CD4-positive, alpha-beta T cell treated with Interleukin-10 for 1 hour (primary cell): ENCODE measurements at regions not wholly inside any gene's neighbourhood (a gene's known extent, or its start where the extent isn't known, plus 50 kb on each side); places are given as distances from the start of the nearest gene placed in this dataset.
"Not testable (repeated sequence)": the region's sequence is repeated elsewhere in the genome, so short reads cannot be mapped to it uniquely, and the experiment has no call there.

Experiments used
- DNase-seq: peaks from one replicate; pipeline ENCODE4 v3.0.0-alpha.2; 2020

DNA sequence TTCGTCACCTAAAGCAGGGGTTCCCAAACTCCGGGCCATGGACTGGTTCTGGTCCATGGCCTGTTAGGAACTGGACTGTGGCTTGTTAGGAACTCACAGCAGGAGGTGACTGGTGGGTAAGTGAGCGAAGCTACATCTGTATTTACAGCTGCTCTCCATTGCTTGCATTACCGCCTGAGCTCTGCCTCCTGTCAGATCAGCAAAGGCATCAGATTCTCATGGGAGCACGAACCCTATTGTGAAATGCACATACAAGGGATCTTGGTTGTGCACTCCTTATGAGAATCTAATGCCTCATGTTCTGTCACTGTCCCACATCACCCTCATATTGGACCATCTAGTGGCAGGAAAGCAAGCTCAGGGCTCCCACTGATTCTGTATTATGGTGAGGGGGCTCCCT is 217.0 kb downstream of the ZFP36L2 start:
- no peak for DNase-seq

- DNase-seq = no peak
Measured at GRCh38 chr2:43008388-43008787, 216.0 kb upstream of the HAAO start.

- no peak for DNase-seq
Measured at GRCh38 chr2:43007901-43008300, 215.5 kb upstream of the HAAO start.

GRCh38 chr2:43006834-43007543 is 214.6 kb upstream of the HAAO start:
- DNase-seq = no peak

GRCh38 chr2:43005975-43006833 is 213.8 kb upstream of the HAAO start:
- DNase-seq = no peak

GRCh38 chr2:43005245-43005974 is 213.0 kb upstream of the HAAO start:
- no peak for DNase-seq

DNA sequence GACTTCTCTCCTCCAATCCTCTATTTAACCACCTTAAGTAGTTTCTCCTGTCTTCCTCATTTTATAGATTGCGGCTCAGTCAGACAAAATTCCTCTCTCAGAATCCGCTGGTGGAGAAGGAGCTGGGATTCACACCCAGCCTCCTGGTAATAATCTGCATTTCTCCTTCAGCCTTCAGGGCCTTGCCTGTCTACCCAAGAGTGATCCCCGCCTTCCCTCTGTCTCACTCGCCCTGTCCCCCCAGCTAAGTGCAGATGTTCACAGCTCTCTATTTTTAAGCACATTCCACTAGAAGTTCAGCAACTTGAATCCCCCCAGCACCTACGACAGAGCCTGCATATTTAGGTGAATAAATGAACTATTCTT is 212.5 kb upstream of the HAAO start:
- no peak for DNase-seq

DNA sequence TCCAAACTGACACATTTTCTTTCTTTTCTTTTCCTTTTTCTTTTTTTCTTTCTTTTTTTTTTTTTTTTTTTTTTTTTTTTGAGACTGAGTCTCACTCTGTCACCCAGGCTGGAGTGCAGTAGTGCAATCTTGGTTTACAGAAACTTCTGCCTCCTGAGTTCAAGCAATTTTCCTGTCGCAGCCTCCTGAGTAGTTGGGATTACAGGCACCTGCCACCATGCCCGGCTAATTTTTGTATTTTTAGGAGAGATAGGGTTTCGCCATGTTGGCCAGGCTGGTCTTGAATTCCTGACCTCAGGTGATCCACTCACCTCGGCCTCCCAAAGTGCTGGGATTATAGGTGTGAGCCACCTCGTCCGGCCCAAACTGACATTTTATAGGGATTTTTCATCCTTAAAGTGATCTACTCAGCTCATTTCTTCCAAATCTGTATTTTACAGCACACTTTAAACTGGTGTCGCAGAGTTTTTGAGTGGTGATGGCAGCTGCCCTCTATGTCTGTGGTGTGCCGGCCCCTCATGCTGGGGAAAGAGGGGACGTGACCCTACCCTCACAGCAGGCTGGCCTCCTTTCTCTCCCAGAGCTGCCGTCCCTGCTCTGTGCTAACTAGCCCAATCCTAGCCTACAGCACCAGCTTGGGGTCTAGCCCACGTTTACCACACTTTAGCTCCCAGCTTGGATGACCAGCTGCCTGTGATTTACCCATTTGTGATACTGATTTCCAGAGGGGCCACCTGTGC is 211.9 kb upstream of the HAAO start:
- not testable (repeated sequence) for DNase-seq

GRCh38 chr2:43003702-43004101 is 211.3 kb upstream of the HAAO start:
- no peak for DNase-seq

GRCh38 chr2:43001787-43002468 is 209.5 kb upstream of the HAAO start:
- no peak for DNase-seq

DNA sequence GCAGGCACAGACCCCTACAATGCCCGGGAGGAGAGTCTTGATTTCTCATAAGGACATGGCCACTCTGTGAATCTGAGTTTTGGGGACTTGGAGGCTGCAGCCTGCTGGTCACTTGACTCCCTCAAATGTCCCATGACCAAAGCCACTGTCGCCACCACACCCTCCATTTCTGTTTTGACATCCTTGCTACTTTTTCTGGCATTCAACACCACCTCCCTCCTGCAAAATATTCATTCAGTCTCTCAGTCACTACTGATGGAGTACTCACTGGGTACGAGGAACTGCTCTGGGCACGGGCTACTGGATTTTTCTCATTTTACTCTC is 208.6 kb upstream of the HAAO start:
- no peak for DNase-seq

DNA sequence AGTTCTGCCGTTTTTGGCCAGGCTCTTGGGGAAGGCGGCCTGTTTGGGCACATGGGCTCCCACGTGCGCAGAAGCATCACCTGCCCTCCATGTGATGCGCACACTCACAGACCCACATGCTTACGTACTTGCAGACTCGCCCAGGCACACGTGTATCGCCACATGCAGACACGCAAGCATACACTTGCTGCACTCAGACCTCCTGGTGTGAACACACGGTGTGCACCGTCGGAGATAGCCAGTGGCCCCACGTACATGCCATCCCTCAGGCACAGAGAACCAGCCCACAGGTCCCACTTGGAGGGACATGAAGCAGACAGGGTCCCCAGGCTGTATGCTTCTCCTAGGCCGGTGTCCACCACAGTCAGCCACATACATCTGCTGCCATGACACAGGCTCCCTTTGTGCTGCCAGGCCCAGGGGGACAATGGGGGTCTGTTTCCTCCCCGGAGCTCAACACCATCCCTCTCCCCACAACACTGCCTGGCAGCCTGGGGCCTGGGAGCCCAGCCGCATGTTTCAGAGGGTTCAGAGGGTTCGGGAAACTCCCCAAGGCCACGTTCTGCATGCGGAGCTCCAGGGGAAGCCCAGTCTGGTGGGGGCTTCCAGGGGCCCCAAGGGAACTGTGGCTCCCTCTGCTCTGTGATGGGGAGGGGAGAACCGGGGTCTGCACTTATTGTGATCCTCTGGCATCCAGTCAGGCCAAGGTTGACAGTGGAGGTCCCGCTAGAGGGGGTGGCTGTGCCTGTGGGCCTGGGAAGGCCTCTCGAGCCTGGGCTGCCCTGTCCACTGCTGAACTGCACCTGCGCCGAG is 208.1 kb upstream of the HAAO start:
- DNase-seq = no peak

DNA sequence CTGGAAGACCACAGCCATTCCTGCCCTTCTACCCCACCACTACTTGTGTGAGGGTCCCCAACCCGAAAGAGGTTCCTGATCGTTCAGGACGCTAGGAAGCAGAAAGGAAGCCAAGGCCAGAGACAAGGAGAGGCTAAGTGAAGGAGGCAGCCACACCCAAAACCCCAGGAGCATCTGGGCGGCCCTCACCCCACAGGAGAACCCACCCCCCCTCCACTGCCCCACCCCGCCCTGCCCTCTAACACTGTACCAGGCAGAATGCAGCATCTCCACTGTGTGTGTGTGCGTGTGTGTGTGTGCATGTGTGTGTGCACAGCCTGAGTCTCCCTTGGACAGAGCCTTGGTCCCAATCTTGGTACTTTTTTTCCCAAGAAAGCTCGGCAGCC is 207.5 kb upstream of the HAAO start:
- DNase-seq = no peak

DNA sequence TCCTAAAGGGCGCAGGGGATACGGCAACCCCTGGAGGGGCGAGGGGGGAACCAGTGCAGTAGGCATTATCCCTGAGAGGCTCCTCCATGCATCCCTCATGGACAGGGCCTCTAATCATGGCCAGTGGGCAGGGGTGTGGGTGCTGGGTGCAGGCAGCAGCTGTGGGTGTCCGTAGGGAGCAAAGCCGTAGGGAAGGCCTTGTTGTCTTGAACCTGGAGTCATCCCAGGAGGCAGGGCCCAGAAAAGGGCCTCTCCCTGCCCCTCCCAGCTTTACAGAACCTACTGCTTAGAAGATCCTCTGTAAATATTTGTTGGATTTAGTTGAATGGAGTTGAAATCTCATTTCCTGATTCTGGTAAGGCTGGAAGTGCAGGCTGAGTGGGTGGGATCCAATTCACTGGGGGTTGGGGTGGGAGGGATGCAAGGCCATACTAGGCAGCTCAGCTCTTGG is 207.0 kb upstream of the HAAO start:
- DNase-seq = no peak

- no peak for DNase-seq
Measured at GRCh38 chr2:42998721-42999120, 206.3 kb upstream of the HAAO start.

- DNase-seq = no peak
Measured at GRCh38 chr2:42996528-42996927, 204.1 kb upstream of the HAAO start.

DNA sequence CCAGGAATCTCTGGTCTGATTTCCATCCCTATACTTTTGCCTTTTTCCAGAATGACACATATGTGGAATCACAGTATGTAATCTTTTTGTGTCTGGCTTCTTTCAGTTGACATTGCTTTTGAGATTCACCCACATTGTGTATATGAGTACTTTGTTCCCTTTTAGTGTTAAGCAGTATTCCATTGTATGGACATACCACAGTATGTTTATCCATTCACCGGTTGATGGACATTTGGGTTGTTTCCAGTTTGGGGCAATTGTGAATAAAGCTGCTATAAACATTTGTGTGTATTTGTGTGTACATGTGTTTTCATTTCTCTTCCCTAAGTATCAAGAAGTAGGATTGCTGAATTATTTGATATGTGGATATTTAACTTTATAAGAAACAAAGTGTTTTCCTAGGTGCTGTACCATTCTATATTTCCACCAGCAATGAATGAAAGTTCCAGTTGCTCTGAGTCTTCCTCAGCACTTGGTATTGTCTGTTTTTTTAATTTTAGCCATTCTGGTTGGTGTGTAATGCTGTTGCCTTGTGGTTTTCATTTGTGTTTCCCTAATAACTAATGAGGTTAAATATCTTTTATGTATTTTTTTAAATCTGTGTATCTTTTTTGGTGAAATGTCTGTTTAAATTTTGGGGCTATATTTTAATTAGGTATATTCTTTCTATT is 203.5 kb upstream of the HAAO start:
- no peak for DNase-seq

GRCh38 chr2:42989283-42990081 is 197.1 kb upstream of the HAAO start:
- not testable (repeated sequence) for DNase-seq

DNA sequence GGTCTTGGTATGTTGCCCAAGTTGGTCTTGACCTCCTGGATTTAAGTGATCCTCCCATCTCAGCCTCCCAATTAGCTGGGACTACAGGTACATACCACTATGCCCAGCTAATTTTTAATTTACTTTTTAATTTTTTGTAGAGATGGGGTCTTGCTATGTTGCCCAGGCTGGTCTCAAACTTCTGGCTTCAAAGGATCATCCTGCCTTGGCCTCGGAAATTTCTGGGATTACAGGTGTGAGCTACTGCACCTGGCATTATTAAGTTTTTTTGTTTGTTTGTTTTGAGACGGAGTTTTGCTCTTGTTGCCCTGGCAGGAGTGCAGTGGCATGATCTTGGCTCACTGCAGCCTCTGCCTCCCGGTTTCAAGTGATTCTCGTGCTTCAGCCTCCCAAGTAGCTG is 195.7 kb upstream of the HAAO start:
- not testable (repeated sequence) for DNase-seq
